Fibroblast of skin of scalp (primary cell): ENCODE measurements at regions not wholly inside any gene's neighbourhood (a gene's known extent, or its start where the extent isn't known, plus 50 kb on each side); places are given as distances from the start of the nearest gene placed in this dataset.

Experiments
- DNase-seq: peaks from one replicate; pipeline ENCODE4 v3.0.0-alpha.2; 2013

DNA sequence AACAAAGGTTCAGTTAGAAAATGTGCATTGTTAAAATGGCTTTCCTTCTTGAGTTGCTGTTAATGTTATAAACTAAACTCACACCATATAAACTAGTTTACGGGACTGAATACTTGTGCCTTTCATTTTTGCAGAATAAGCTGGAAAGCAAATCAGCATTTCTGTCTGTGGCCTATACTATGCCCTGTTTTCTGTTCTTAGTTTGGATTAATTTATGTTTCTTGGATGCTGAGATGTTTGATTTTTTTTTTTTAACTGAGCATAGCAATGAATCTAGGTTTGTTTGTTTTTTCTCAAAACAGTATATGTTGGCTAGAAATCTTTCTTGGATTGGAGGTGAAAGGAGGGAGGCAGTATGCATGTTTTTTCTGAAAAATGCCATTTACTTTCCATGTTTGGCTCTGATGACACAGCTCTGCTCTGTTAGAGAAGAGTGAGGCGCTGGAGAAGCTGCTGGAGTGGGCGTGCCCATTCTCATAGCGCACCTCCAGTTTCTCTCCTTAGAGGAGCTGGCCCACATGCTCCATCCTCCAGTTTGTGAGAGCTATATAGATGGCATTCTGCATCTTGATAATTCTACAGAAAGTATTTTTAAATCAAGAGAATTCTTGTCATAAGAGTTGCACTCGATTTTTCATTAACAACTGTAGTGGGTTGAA is 423.6 kb upstream of the TPM1 start:
- DNase-seq: peak; percentile 26

DNA sequence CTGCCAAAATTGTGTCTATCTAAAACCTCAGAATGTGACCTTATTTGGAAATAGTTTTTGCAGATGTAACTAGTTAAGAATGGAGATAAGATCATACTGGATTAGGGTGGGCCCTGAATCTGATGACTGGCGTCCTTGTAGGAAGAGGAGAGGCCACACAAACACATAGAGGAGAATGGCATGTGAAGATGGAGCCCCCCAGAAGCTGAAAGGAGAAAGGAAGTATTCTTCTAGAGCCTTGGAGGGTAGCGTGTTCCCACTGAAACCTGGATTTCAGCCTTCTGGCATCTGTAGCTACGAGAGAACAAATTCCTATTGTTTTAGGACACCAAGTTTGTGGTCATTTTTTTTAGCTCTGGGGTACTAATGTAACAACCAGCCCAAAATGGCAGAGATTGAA is 423.0 kb upstream of the TPM1 start:
- peak; percentile 47 for DNase-seq

DNA sequence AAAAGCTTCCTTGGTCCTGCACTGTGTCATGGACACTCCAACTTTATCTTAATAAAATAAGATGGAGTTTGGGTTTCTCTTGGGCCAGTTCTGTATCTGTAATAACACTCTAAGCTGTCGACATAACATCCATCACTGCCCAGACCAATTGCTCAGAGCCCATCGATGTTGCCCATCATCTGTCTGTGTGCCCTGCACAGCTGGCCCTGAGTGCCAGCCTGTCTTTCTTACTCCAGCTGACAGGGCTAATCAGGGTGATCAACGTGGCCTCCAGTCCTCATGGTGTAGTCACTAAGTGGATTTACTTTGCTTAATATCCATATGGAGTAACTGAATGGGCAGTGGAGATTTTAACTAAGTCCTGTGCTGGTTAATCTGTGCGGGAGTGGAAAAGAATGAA is 419.8 kb upstream of the TPM1 start:
- no peak for DNase-seq

DNA sequence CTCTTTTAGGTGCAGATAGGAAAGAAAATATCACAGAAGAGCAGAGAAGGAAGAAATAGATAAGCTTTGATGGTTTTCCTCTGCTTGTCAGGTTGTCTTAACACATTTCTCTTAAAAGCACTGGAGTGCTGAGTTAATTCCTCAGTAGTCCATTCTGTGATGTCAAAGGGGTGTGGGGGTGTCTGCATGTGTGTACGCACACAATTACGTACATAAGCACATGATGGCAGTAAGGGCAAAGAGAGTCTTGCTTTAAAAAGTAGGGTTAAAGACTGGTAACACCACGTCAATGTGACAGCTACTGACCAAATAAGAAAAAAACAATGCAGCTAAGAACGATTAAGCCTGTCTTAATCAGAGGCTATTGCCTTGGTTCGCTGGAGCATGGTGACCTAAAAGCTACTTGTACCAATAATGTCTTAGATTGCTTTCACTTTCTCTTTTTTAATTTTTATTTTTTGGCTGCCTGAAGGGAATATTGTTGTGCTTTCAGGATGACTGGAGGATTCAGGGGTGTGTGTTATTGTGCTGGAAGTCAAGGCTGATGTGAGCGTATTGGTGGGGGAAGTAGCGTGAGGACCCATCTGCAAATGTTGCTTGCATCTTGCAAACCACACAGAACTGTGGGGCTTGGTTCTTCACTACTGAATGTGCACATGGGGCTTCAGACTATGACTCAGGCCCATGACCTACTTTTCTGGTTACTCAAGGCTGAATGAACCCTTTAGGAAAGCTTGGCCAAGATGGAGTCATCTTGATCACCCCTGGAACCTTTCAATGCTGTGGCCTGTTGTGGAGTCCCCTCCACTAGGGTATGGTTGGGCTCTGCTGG is 417.8 kb upstream of the TPM1 start:
- DNase-seq: peak; percentile 87

GRCh38 chr15:62625429-62626033 is 417.0 kb upstream of the TPM1 start:
- peak; percentile 91 for DNase-seq

- DNase-seq: no peak
These were observed 415.6 kb upstream of the TPM1 start for GRCh38 chr15:62626903-62627302.

- DNase-seq: no peak
These were observed 411.3 kb upstream of the TPM1 start for GRCh38 chr15:62631076-62631724.

- no peak for DNase-seq
These were observed 405.5 kb upstream of the TPM1 start for GRCh38 chr15:62636823-62637573.

GRCh38 chr15:62637574-62637897 is 405.0 kb upstream of the TPM1 start:
- no peak for DNase-seq

- no peak for DNase-seq
These were observed 404.5 kb upstream of the TPM1 start for GRCh38 chr15:62637950-62638619.

GRCh38 chr15:62639432-62639831 is 403.1 kb upstream of the TPM1 start:
- DNase-seq: no peak

- no peak for DNase-seq
These were observed 402.5 kb upstream of the TPM1 start for GRCh38 chr15:62639906-62640605.

- DNase-seq: no peak
These were observed 400.7 kb upstream of the TPM1 start for GRCh38 chr15:62641825-62642224.

- no peak for DNase-seq
These were observed 399.0 kb upstream of the TPM1 start for GRCh38 chr15:62643572-62643971.

GRCh38 chr15:62644216-62644888 is 398.2 kb upstream of the TPM1 start:
- DNase-seq: peak; percentile 14

DNA sequence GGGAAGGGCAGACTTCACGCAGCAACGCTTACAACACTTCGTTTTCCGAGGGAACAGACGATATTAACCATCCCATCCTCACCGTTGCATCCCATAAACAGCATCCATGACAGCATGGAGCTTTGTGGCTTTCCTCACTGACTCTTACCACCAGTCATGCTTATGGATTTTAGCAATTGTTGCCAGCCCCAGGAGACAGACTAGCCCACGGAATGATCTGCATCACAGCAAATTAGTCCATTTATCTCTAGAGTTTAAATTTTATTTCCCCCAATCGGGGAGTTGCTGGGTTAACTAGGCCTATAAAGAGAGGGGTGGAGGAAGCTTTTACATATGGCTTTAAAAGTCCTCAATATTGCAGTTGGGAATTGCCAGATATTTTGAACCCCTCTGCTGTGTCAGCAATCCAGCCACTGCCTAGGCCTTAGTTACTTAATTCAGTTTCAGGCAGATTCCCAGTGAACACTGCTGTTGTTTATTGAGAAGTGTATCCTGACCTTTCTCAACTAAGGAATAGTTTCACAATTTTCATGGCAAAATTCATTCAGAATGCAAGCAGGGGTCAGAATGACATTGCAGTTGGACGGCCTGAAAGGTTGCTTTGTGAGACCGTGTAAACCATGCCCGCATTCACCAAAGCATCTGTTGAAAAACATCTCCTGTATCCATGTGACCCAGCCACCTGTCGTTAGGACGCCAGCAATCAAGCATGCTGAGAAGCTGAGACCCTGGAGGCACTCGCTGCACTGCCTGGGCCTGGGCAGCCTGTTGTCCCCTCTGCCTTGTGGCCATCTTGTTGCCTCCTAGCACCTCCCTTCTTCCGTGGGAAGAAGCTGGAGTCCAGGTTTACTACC is 397.4 kb upstream of the TPM1 start:
- DNase-seq: peak; percentile 45

DNA sequence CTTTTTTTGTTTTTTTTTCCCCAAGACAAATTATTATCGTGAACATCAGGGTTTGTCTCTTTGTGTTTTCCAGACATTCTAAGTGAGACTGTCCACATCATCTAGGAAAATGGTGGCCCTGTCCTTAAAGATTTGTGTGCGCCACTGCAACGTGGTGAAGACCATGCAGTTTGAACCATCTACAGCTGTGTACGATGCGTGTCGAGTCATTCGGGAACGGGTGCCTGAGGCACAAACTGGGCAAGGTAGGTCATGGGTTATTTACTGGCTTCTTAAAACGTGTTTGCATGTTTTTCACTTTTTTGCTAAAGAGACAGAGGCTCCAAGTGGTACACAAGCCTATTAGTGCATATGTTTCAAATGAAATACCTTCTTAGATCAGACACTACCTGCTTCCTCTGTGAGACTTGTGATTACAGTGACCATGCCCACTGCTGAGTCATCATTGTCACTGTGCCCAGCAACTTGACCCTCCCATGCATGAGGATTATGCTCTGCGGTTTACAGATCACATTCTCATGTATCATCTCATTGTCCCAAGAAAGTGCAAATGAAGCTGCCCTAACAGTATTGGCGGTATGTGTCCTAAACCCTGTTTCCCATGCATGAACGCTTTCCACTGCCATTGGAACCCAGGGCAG is 395.2 kb upstream of the TPM1 start:
- peak; percentile 43 for DNase-seq

DNA sequence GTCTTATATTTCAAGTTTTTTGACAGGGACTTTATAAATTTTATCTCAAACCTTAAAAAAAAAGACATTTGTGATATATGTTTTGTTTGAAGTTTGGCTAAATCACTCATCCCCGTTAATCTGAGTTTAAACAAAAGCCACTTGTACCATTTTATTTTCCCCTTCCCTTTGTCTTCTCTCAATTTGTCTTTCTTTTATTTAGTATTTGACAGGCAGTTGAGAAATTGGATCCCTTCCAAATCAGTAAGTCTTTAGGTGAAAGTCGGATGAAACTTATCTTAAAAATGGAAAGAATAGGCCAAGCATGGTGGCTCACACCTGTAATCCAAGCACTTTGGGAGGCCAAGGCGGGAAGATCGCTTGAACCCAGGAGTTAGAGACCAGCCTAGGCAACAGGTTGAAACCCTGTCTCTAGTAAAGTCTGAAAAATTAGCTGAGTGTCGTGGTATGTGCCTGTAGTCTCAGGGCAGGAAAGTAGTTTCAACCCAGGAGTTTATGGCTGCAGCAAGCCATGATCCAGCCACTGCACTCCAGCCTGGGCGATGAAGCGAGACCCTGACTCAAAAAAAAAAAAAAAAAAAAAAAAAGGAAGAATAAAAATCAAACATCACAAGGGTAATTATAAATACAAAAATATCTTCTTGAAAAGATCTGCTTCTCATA is 394.6 kb upstream of the TPM1 start:
- DNase-seq: no peak

- DNase-seq: peak; percentile 17
These were observed 393.6 kb upstream of the TPM1 start for GRCh38 chr15:62648954-62649353.
